ENCODE measurements at regions not wholly inside any gene's neighbourhood (a gene's known extent, or its start where the extent isn't known, plus 50 kb on each side); places are given as distances from the start of the nearest gene placed in this dataset.

DNA sequence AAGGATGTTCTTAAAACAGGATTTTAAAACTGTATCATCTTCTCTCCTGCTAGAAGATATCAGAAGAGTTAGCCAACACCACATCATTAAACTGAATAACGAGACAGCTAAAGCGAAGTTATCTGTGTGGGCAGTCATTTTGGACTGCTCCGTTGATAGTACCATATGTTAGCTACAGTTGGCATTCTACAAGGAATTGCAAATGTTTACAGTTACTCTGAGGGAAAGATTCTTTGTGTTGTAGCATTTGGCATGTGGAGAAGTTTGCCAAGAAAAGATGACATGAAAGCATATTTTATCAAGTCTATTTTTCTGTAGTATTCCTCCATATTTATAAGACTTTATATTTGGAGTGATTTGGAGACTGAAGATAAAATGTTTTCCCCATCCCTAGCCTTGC is 464.4 kb upstream of the POM121L12 start:
- TF ChIP-seq, protein P1, sequence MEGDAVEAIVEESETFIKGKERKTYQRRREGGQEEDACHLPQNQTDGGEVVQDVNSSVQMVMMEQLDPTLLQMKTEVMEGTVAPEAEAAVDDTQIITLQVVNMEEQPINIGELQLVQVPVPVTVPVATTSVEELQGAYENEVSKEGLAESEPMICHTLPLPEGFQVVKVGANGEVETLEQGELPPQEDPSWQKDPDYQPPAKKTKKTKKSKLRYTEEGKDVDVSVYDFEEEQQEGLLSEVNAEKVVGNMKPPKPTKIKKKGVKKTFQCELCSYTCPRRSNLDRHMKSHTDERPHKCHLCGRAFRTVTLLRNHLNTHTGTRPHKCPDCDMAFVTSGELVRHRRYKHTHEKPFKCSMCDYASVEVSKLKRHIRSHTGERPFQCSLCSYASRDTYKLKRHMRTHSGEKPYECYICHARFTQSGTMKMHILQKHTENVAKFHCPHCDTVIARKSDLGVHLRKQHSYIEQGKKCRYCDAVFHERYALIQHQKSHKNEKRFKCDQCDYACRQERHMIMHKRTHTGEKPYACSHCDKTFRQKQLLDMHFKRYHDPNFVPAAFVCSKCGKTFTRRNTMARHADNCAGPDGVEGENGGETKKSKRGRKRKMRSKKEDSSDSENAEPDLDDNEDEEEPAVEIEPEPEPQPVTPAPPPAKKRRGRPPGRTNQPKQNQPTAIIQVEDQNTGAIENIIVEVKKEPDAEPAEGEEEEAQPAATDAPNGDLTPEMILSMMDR (IDR thresholded peaks at IDR 0.05), result no peak
- Histone ChIP-seq H3K4me1 (no peaks in the 10 kb centered on the region), H3K27me3 (no peaks in the 10 kb centered on the region), H3K36me3 (no peaks in the 10 kb centered on the region), H3K27ac (no peak overlapping the region), H3K4me3 (no peak overlapping the region), H3K9me3 (peaks cover 0 to 5% (median 0%) of the 10 kb centered on the region in 11 donors)
- WGBS, 2 donors, result 65 to 70% methylated on average over 3 of the region's 3 CpGs
- ATAC-seq (no peak), DNase-seq (no peak)
- intact Hi-C loops (cut with DNase I), result no loop called here

DNA sequence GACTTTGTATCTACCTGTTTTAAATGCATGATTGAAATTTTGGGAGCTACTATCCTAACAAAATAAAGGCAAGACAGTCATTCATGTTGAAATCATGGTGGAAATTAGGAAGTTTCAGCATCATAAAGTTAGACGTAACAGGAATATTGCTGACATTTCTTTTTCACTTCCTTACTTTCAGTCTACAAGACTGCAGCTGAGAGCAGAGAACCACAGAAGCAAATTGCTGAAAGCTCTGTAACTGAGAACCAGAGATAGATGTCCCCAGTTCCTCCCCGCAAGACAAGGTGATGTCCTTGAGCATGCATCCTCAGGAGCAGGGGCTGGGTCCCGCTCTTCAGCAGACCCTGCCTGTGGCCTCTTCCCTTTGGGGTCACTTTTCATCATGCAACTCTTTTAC is 466.3 kb upstream of the POM121L12 start:
- 86% methylated on average over 3 of the region's 3 CpGs for WGBS, 2 donors
- Histone ChIP-seq H3K9me3 (peaks cover 0 to 4% (median 0%) of the 10 kb centered on the region in 11 donors), H3K4me1 (no peaks in the 10 kb centered on the region), H3K4me3 (no peak overlapping the region), H3K36me3 (no peaks in the 10 kb centered on the region), H3K27me3 (no peaks in the 10 kb centered on the region), H3K27ac (no peak overlapping the region)
- DNase-seq (no peak), ATAC-seq (no peak)
- TF ChIP-seq, protein P1 (IDR thresholded peaks at IDR 0.05), result no peak
- intact Hi-C loops (cut with DNase I), result no loop called here

DNA sequence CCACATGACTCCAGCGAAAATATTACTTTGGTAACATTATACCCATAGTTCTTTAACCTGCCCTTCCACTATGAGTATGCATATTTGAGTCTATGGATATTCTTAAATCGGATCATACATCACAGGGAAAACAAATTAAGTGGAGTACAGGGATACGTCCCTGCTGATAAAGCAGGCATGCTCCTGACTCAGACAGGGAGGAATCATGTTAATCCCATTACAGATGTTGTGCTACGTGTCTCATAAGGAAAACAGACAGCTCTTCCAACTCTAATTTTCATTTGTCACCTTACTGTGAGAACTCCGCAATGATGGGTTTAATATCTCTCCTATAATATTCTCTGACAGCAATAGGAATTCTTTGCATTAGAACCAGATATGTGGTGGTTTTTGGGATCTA is 469.5 kb upstream of the POM121L12 start:
- Histone ChIP-seq H3K4me3 (no peak overlapping the region), H3K36me3 (no peaks in the 10 kb centered on the region), H3K27ac (no peak overlapping the region), H3K27me3 (no peaks in the 10 kb centered on the region), H3K9me3 (peaks cover 0 to 4% (median 0%) of the 10 kb centered on the region in 11 donors), H3K4me1 (no peaks in the 10 kb centered on the region)
- ATAC-seq (no peak), DNase-seq (no peak)
- intact Hi-C loops (cut with DNase I), result no loop called here
- TF ChIP-seq, protein P1 (IDR thresholded peaks at IDR 0.05), result no peak
- WGBS, 2 donors, result 60 to 63% methylated on average over 5 of the region's 5 CpGs

DNA sequence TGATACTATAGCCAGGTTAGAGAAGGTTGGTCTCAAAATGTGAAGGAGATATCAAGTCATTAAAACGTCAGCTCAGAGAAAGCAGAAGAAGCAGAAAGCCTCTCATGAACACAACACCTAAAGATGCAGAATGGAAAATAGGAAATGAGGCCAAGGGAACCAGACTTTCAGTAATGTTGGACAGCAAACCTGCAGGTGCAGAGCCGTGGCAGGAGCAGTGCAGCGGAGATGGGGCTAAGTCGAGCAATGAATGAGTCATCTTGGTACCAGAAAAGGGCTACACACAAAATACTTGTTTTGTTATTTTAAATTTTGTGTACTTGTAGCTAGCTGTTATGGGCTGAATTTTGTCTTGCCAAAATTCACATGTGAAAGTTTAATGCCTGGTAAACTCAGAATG is 479.6 kb upstream of the POM121L12 start:
- Histone ChIP-seq H3K4me1 (no peaks in the 10 kb centered on the region), H3K27ac (no peak overlapping the region), H3K4me3 (no peak overlapping the region), H3K36me3 (no peaks in the 10 kb centered on the region), H3K9me3 (peaks cover 0 to 18% (median 0%) of the 10 kb centered on the region in 11 donors), H3K27me3 (no peaks in the 10 kb centered on the region)
- DNase-seq (no peak), ATAC-seq (no peak)
- intact Hi-C loops (cut with DNase I), result loop anchor here in 2 of 10 donors (2.0 to 10.0 kb wide), 2 partner anchors 21 to 71 kb away; no protein-coding TSS in a partner anchor
- TF ChIP-seq, protein P1 (IDR thresholded peaks at IDR 0.05), result no peak
- WGBS, 2 donors, result 65 to 84% methylated on average over 4 of the region's 4 CpGs

All from heart right ventricle (tissue), 16 donors.